ENCODE measurements at regions not wholly inside any gene's neighbourhood (a gene's known extent, or its start where the extent isn't known, plus 50 kb on each side); places are given as distances from the start of the nearest gene placed in this dataset.

- no peak for TF ChIP-seq CTCF (IDR thresholded peaks at IDR 0.05; ENCODE audit: poor library complexity, severe bottlenecking)
- no peak for TF ChIP-seq POLR2AphosphoS5 (IDR thresholded peaks at IDR 0.05)
- no peak for TF ChIP-seq EZH2 (IDR thresholded peaks at IDR 0.05; ENCODE audit: borderline replicate concordance, insufficient read depth, low read length, poor library complexity, severe bottlenecking)
- no peak for TF ChIP-seq MXI1 (conservative IDR thresholded peaks at IDR 0.05; ENCODE audit: poor library complexity, severe bottlenecking)
These were observed 122.7 kb upstream of the CPM start for GRCh38 chr12:69055706-69056105.

All from neural cell (in vitro differentiated cells).